ENCODE measurements at regions not wholly inside any gene's neighbourhood (a gene's known extent, or its start where the extent isn't known, plus 50 kb on each side); places are given as distances from the start of the nearest gene placed in this dataset.

GRCh38 chr1:204018460-204018859, 54.5 kb upstream of the SOX13 start:
- no peak for TF ChIP-seq CTCF (IDR thresholded peaks at IDR 0.05)
- no peak for TF ChIP-seq POLR2A (IDR thresholded peaks at IDR 0.05)
